IMR-90 (cell line): ENCODE measurements at regions not wholly inside any gene's neighbourhood (a gene's known extent, or its start where the extent isn't known, plus 50 kb on each side); places are given as distances from the start of the nearest gene placed in this dataset.

Experiments
- ATAC-seq: fragments of 200-7000 bp; cut with Tn5 transposase; 2 replicates; pipeline ENCODE4 v1.9.1; 2020; ENCODE audit warnings: low read depth, mild to moderate bottlenecking, moderate library complexity
- BruUV-seq: library from RNA; stranded (reverse); fragments of 400-500 nt; replicated peaks from 2 replicates; lab custom pipeline; 2021; lab: Mats Ljungman, UMichigan
- CTCF ChIA-PET: fragments of 300-600 bp; formaldehyde crosslinking; extraction: SDS; loops from one replicate; lab custom pipeline; 2021; ENCODE audit warnings: antibody characterized with exemption; lab: Yijun Ruan, JAX
- POLR2A ChIA-PET: fragments of 300-600 bp; sonication (Branson Sonifier 250); formaldehyde crosslinking; loops from one replicate; lab custom pipeline; 2022; ENCODE audit warnings: antibody characterized with exemption; ENCODE audit not compliant: unreplicated experiment; lab: Charles Lee
- DNase-seq: peaks from one replicate; pipeline ENCODE4 v3.0.0; 2013
- H2AFZ ChIP-seq: replicated peaks from 2 replicates; pipeline ENCODE3; 2013; ENCODE audit warnings: low read length, mild to moderate bottlenecking; ENCODE audit not compliant: poor library complexity
- H2AK5ac ChIP-seq: 2 replicates; pipeline ENCODE4 v1.6.1; 2013; ENCODE audit warnings: low read depth, low read length, inconsistent platforms
- H2AK9ac ChIP-seq: replicated peaks from 2 replicates; pipeline ENCODE3; 2013; ENCODE audit warnings: mild to moderate bottlenecking, low read depth, low read length, moderate library complexity; ENCODE audit not compliant: poor library complexity
- H2BK120ac ChIP-seq: 2 replicates; pipeline ENCODE4 v1.6.1; 2013; ENCODE audit warnings: low read depth, low read length, inconsistent platforms
- H2BK15ac ChIP-seq: 3 replicates; pipeline ENCODE4 v1.6.1; 2013; ENCODE audit warnings: low read depth, low read length, inconsistent platforms
- H2BK20ac ChIP-seq: 2 replicates; pipeline ENCODE4 v1.6.1; 2013; ENCODE audit warnings: low read depth, mild to moderate bottlenecking, inconsistent platforms, low read length, moderate library complexity
- H2BK5ac ChIP-seq: 2 replicates; pipeline ENCODE4 v1.6.1; 2013; ENCODE audit warnings: mild to moderate bottlenecking, low read depth, low read length, inconsistent platforms; ENCODE audit not compliant: poor library complexity, severe bottlenecking
- H3K14ac ChIP-seq: replicated peaks from 2 replicates; pipeline ENCODE4 v1.6.1; 2013; ENCODE audit warnings: low read depth, low read length, inconsistent platforms
- H3K18ac ChIP-seq: 2 replicates; pipeline ENCODE4 v1.6.1; 2013; ENCODE audit warnings: low read depth, low read length, control low read depth
- H3K23ac ChIP-seq: 2 replicates; pipeline ENCODE4 v1.6.1; 2013; ENCODE audit warnings: low read depth, low read length, inconsistent platforms
- H3K27ac ChIP-seq: 2 replicates; pipeline ENCODE4 v1.5.1; 2013; ENCODE audit warnings: mild to moderate bottlenecking, control low read depth, low read length; ENCODE audit not compliant: insufficient read depth
- H3K27me3 ChIP-seq: 2 replicates; pipeline ENCODE4 v1.6.1; 2013; ENCODE audit warnings: low read length; ENCODE audit not compliant: control insufficient read depth, insufficient read depth
- H3K36me3 ChIP-seq: 2 replicates; pipeline ENCODE4 v1.6.1; 2013; ENCODE audit warnings: low read length, mixed read lengths; ENCODE audit not compliant: control insufficient read depth, insufficient read depth
- H3K4ac ChIP-seq: 2 replicates; pipeline ENCODE4 v1.6.1; 2013; ENCODE audit warnings: low read depth, low read length, inconsistent platforms
- H3K4me1 ChIP-seq: 2 replicates; pipeline ENCODE4 v1.6.1; 2013; ENCODE audit warnings: low read length, mixed read lengths; ENCODE audit not compliant: control insufficient read depth, insufficient read depth
- H3K4me2 ChIP-seq: 2 replicates; pipeline ENCODE4 v1.6.1; 2013; ENCODE audit warnings: low read depth, mild to moderate bottlenecking, control low read depth, low read length, moderate library complexity
- H3K4me3 ChIP-seq: 2 replicates; pipeline ENCODE4 v1.5.1; 2013; ENCODE audit warnings: low read depth, mild to moderate bottlenecking, control low read depth, low read length, moderate library complexity; ENCODE audit not compliant: insufficient read depth
- H3K56ac ChIP-seq: 2 replicates; pipeline ENCODE4 v1.6.1; 2013; ENCODE audit warnings: low read length, inconsistent platforms; ENCODE audit not compliant: insufficient read depth; ENCODE audit errors: extremely low read depth
- H3K79me1 ChIP-seq, 2 experiments: 2 replicates each; pipeline ENCODE4 v1.6.1; 2013; ENCODE audit warnings: low read length in 2 of 2, inconsistent platforms in 1 of 2, low read depth in 1 of 2
- H3K9ac ChIP-seq: 2 replicates; pipeline ENCODE4 v1.6.1; 2013; ENCODE audit warnings: low read depth, low read length, control low read depth
- H3K9me1 ChIP-seq: 2 replicates; pipeline ENCODE4 v1.6.1; 2013; ENCODE audit warnings: low read length, inconsistent platforms; ENCODE audit not compliant: insufficient read depth
- H3K9me3 ChIP-seq: 2 replicates; pipeline ENCODE4 v1.6.1; 2013; ENCODE audit warnings: low read length; ENCODE audit not compliant: control insufficient read depth, insufficient read depth
- H4K20me1 ChIP-seq: 2 replicates; pipeline ENCODE4 v1.6.1; 2013; ENCODE audit warnings: low read length, inconsistent platforms; ENCODE audit not compliant: insufficient read depth
- H4K5ac ChIP-seq: 2 replicates; pipeline ENCODE4 v1.6.1; 2013; ENCODE audit warnings: mild to moderate bottlenecking, low read depth, low read length, control low read depth
- H4K8ac ChIP-seq, 2 experiments: 2 replicates each; pipeline ENCODE4 v1.6.1; 2013; ENCODE audit warnings: low read depth in 2 of 2, low read length in 2 of 2, control low read depth in 1 of 2, inconsistent platforms in 1 of 2
- H4K91ac ChIP-seq: 2 replicates; pipeline ENCODE4 v1.6.1; 2013; ENCODE audit warnings: low read depth, low read length, inconsistent platforms; ENCODE audit not compliant: insufficient read depth
- POLR2A ChIP-seq: IDR thresholded peaks from 2 replicates; pipeline ENCODE4 v1.6.1; 2012; ENCODE audit warnings: mild to moderate bottlenecking, low read depth, low read length
- WGBS, 2 experiments: methylation state at CpG; one replicate each; pipeline versions ENCODE4 v1.1.5 to v1.1.7; 2013; ENCODE audit warnings: missing lambda C conversion rate in 2 of 2; ENCODE audit not compliant: insufficient read length in 1 of 2; ENCODE audit errors: extremely low coverage in 2 of 2; 5-methylcytosine and 5-hydroxymethylcytosine counted together
- dilution Hi-C: fragments of 300-500 bp; cut with HindIII; formaldehyde crosslinking; loops from one replicate; pipeline ENCODE4 v1.14.3; 2018; ENCODE audit warnings: low sequenced_read_pairs; ENCODE audit not compliant: unreplicated experiment
- in situ Hi-C: fragments of 300-500 bp; cut with MboI; formaldehyde crosslinking; loops from 3 replicates; pipeline ENCODE4 v1.14.3; 2019; ENCODE audit warnings: low sequenced_read_pairs, inconsistent platforms, mixed read lengths
- intact Hi-C: fragments of 100-400 bp; cut with micrococcal nuclease; formaldehyde crosslinking; loops from 2 replicates; pipeline ENCODE4 v1.10.0; 2022

DNA sequence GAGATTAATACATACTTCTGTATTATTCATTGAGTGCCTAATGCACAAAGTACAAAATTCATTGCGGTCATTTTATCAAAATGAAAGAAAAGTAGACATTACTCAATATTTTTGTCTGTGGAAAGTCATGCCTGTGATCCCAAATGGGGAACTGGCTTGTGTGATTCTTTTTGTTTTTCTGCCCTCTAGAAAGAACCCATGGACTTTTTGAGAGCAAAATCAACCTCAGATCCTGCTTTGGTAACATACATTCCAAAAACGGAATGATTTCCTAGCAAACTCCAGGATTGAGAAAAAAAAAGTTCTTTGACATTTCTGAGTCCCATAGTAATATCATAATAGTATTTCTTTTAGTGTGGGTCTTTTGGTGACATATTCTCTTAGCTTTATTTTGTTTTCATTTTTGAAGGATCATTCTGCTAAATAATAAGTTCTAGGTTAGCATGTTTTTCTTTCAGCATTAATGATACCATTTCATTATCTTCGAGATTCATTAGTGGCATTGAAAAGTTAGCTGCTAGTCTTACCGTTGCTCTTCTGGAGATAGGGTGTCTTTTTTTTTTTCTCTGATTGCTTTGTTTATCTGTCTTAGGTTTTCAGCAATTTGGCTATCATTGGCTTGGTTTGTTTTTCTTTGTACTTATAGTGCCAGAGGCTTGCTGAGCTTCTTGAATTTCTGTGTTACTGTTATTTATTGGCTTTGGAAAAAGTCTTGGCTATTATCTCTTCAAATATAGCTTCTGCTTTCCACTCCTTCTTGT lies 102.4 kb upstream of the CSNK1A1L start:
- Histone ChIP-seq H3K9me1 (no peaks in the 10 kb centered on the region), H3K9ac (no peak overlapping the region), H4K8ac (no peak overlapping the region), H3K27me3 (no peaks in the 10 kb centered on the region), H3K56ac (no peak overlapping the region), H3K36me3 (no peaks in the 10 kb centered on the region), H3K27ac (no peak overlapping the region), H2BK5ac (no peak overlapping the region), H3K9me3 (no peaks in the 10 kb centered on the region), H2AK9ac (no peak overlapping the region), H2BK15ac (no peak overlapping the region), H4K91ac (no peak overlapping the region), H3K4ac (no peak overlapping the region), H2BK120ac (no peak overlapping the region), H2AFZ (no peak overlapping the region), H2AK5ac (no peak overlapping the region), H3K18ac (no peak overlapping the region; the same call in 1 of the 2 replicates), H3K79me1 (no peaks in the 10 kb centered on the region), H4K5ac (no peak overlapping the region), H3K14ac (no peak overlapping the region), H3K4me2 (0 out of 2 replicates have a peak overlapping the region, but pooled peaks have one; percentile 40), H3K23ac (no peak overlapping the region), H3K4me1 (0 out of 2 replicates have a peak, but pooled peaks cover 2% of the 10 kb centered on the region), H3K4me3 (no peak overlapping the region), H2BK20ac (no peak overlapping the region), H4K20me1 (no peaks in the 10 kb centered on the region)
- in situ Hi-C loops (no loop called here), dilution Hi-C loops (no loop called here), intact Hi-C loops (no loop called here)
- ATAC-seq (no peak; the same call in 1 of the 2 replicates), DNase-seq (peak; percentile 5)
- ChIA-PET CTCF (interaction anchor here (0.7 to 1.1 kb wide), 3 partner anchors 10 to 17 kb away, joined by 3 to 4 read pairs (median 3); no protein-coding TSS in a partner anchor), POLR2A (interaction anchor here (0.6 kb wide), 1 partner anchor 8 kb away, joined by 6 read pairs; no protein-coding TSS in a partner anchor)
- BruUV-seq = no TSS peak
- no peak for TF ChIP-seq POLR2A
- no CpG with 5 or more reads among the region's 4 CpGs for WGBS, 2 experiments
